ENCODE measurements at regions not wholly inside any gene's neighbourhood (a gene's known extent, or its start where the extent isn't known, plus 50 kb on each side); places are given as distances from the start of the nearest gene placed in this dataset.

- no peak for TF ChIP-seq CTCF (IDR thresholded peaks at IDR 0.05)
- Histone ChIP-seq H3K4me3 (no peak overlapping the region), H3K27ac (no peak overlapping the region)
- DNase-seq (ENCODE audit: low spot score), result no peak
These were observed 895.7 kb downstream of the TBC1D22A start for GRCh38 chr22:47658182-47658581.

GRCh38 chr22:47657224-47657623, 894.8 kb downstream of the TBC1D22A start:
- no peak overlapping the region for H3K4me3 ChIP-seq
- DNase-seq (ENCODE audit: low spot score), result no peak
- no peak for TF ChIP-seq CTCF (IDR thresholded peaks at IDR 0.05)

GRCh38 chr22:47656806-47657205, 894.4 kb downstream of the TBC1D22A start:
- H3K4me3 ChIP-seq, result no peak overlapping the region
- H3K27ac ChIP-seq, result no peak overlapping the region
- DNase-seq (ENCODE audit: low spot score), result no peak
- no peak for TF ChIP-seq CTCF (IDR thresholded peaks at IDR 0.05)

More at GRCh38 chr22:47657224-47657623, 894.8 kb downstream of the TBC1D22A start:
- H3K27ac ChIP-seq, result no peak overlapping the region

- no peak for TF ChIP-seq CTCF (IDR thresholded peaks at IDR 0.05)
These were observed 893.5 kb downstream of the TBC1D22A start for GRCh38 chr22:47655930-47656329.

GRCh38 chr22:47654922-47655491, 892.6 kb downstream of the TBC1D22A start:
- TF ChIP-seq CTCF (IDR thresholded peaks at IDR 0.05), result no peak
- no peak overlapping the region for H3K4me3 ChIP-seq
- H3K27ac ChIP-seq, result no peak overlapping the region
- DNase-seq (ENCODE audit: low spot score), result no peak

More at GRCh38 chr22:47655930-47656329, 893.5 kb downstream of the TBC1D22A start:
- H3K27ac ChIP-seq, result no peak overlapping the region
- DNase-seq (ENCODE audit: low spot score), result no peak
- no peak overlapping the region for H3K4me3 ChIP-seq

- Histone ChIP-seq H3K27ac (no peak overlapping the region), H3K4me3 (no peak overlapping the region)
- no peak for DNase-seq (ENCODE audit: low spot score)
- TF ChIP-seq CTCF (IDR thresholded peaks at IDR 0.05), result no peak
These were observed 891.5 kb downstream of the TBC1D22A start for GRCh38 chr22:47653921-47654320.

GRCh38 chr22:47651216-47651987, 889.0 kb downstream of the TBC1D22A start:
- Histone ChIP-seq H3K4me3 (no peak overlapping the region), H3K27ac (no peak overlapping the region)
- no peak for DNase-seq (ENCODE audit: low spot score)
- TF ChIP-seq CTCF (IDR thresholded peaks at IDR 0.05), result no peak
